ENCODE measurements at regions not wholly inside any gene's neighbourhood (a gene's known extent, or its start where the extent isn't known, plus 50 kb on each side); places are given as distances from the start of the nearest gene placed in this dataset.

DNA sequence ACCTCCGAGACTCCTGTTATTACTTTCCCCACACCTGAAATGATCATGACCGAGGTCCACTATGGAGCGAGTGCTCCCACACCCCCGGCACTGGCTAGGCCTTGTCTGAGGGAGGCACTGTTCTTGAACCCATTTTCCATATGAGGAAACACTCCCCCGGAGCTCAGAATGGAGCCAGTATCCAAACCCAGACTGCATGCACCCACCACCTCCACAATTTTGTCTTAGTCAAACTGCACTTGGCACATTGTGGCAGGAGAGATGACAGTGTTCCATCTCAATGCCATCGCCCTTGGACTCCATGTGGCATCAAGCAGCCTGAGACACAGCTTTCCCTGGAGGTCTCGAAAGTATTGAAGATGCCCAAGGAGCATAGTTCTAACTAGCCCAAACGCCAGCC is 154.1 kb downstream of the NUP210 start:
- DNase-seq = no peak
- TF ChIP-seq GATA1 (IDR thresholded peaks at IDR 0.05; ENCODE audit: low read depth, low read length) = no peak
- TF ChIP-seq POLR2A (IDR thresholded peaks at IDR 0.05; ENCODE audit: low read length) = no peak

- TF ChIP-seq GATA1 (IDR thresholded peaks at IDR 0.05; ENCODE audit: low read depth, low read length) (no peak), POLR2A (IDR thresholded peaks at IDR 0.05; ENCODE audit: low read length) (no peak)
- DNase-seq = no peak
Measured at GRCh38 chr3:13265507-13265906, 154.6 kb downstream of the NUP210 start.

DNA sequence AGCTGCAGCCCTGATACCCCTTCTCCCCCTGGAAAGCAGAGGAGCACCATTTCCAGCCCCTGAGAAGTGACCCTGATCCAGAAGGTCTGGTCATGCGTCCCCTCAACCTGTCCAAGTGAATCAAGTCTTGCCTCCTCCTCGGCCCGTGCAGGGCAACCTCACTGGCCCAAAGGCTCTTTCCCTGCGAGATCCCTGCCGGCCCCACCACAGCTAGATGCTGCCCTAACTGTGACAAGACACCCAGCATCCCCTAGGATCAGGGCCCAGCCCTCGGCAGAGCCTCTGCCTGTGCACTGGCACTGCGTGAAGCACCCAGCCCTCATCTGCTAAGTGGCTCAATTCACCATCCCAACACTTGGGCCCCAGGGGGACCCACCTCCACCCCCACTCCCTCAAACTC is 155.1 kb downstream of the NUP210 start:
- no peak for TF ChIP-seq POLR2A (IDR thresholded peaks at IDR 0.05; ENCODE audit: low read length)
- TF ChIP-seq GATA1 (IDR thresholded peaks at IDR 0.05; ENCODE audit: low read depth, low read length) = no peak
- no peak for DNase-seq

DNA sequence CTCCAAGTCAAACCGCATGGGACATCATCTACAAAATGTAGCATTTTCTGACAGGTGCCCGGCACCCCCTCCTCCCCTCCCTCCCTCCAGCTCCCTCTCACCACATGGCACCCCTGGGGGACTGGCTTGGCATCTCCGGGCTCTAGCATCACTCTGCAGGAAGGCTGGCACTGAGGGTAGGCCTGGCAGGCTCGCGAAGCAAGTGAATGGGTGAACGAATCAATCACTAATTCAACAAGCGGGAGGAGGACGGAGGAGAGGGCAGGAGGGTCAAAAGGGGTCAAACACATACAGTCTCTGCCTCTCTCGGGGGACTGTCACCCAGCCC is 155.7 kb downstream of the NUP210 start:
- no peak for TF ChIP-seq GATA1 (IDR thresholded peaks at IDR 0.05; ENCODE audit: low read depth, low read length)
- no peak for TF ChIP-seq POLR2A (IDR thresholded peaks at IDR 0.05; ENCODE audit: low read length)
- DNase-seq = no peak

GRCh38 chr3:13263770-13264467 is 156.2 kb downstream of the NUP210 start:
- TF ChIP-seq POLR2A (IDR thresholded peaks at IDR 0.05; ENCODE audit: low read length) (no peak), GATA1 (IDR thresholded peaks at IDR 0.05; ENCODE audit: low read depth, low read length) (no peak)
- DNase-seq = no peak

GRCh38 chr3:13262493-13263211 is 157.5 kb downstream of the NUP210 start:
- DNase-seq = no peak
- TF ChIP-seq GATA1 (IDR thresholded peaks at IDR 0.05; ENCODE audit: low read depth, low read length) (no peak), POLR2A (IDR thresholded peaks at IDR 0.05; ENCODE audit: low read length) (no peak)

- TF ChIP-seq GATA1 (IDR thresholded peaks at IDR 0.05; ENCODE audit: low read depth, low read length) = no peak
- DNase-seq = no peak
Measured at GRCh38 chr3:13261892-13262291, 158.2 kb downstream of the NUP210 start.

DNA sequence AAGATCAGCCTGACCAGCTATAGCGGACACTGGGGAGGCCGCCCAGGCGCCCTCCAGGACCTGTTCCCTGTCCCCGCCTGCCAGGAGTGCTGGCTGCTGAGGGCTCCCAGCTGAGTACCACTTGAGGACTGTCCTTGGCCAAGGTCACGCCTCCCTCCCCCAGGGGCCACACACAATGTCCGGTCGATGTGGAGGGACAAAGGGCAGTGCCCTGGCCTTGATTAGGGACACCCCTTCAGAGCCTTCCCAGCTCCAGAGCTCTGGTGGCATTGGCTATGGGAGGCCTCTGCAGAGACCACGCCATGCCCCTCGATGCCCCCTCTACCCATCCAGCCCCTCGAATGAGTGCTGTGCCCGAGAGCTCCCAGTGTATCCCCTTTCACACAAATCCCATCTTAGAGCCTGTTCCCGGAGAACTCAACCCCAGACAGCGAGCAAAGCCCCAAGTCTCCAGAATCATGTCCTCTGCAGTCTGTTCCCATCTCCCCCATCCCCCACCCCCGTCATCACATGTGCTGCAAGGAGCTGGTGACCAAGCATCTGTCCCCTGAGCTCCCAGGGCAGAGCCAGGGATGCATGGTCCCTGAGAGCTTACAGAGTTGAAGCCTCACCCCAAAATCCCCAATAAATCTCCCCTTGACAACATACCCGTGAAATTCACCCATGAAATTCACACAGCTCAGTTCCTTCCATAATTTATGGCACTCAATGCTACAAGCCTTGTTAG is 158.9 kb downstream of the NUP210 start:
- TF ChIP-seq POLR2A (IDR thresholded peaks at IDR 0.05; ENCODE audit: low read length) = no peak
- no peak for TF ChIP-seq GATA1 (IDR thresholded peaks at IDR 0.05; ENCODE audit: low read depth, low read length)
- no peak for DNase-seq

DNA sequence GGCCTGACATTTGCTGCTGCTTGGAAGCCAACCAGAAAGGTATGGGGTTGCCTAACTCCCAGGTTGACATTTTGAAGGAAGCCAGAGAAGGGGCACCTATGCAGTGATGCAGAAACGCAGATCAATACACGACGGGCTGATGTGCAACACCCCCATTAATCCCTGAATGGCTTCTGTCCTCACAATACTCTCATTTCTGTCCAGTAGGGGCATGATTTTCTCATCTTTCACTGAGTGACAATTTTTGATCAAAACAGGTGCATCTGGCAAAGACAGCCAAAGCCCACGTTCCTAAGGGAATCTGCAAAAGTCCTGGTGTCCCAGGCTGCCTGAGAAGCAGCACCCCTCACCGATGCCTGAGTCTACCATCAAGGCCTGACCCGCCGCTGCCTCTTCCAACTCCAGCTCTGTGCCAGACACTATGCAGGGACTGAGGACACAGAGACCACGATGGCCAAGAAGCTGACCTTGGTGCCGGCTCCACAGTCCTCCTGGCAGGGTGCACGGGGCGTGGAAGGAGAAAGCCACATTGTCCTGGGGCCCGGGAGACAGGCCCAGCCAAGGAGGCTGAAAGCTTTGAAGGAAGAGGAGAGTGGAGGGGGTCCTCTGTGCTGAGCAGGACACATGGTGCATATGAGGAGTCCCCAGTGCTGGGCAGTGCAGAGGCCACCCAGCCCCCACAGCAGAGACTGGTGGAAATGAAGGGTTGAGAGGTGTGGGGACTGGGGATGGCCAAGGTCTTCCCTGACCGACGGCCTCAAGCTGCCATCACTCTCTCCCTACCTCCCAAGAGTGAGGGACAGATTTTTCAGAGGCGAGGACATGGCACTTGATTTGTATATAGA is 159.6 kb downstream of the NUP210 start:
- DNase-seq = no peak
- no peak for TF ChIP-seq GATA1 (IDR thresholded peaks at IDR 0.05; ENCODE audit: low read depth, low read length)
- TF ChIP-seq POLR2A (IDR thresholded peaks at IDR 0.05; ENCODE audit: low read length) = no peak

- no peak for TF ChIP-seq GATA1 (IDR thresholded peaks at IDR 0.05; ENCODE audit: low read depth, low read length)
- TF ChIP-seq POLR2A (IDR thresholded peaks at IDR 0.05; ENCODE audit: low read length) = no peak
- DNase-seq = no peak
Measured at GRCh38 chr3:13259831-13260230, 160.3 kb downstream of the NUP210 start.

DNA sequence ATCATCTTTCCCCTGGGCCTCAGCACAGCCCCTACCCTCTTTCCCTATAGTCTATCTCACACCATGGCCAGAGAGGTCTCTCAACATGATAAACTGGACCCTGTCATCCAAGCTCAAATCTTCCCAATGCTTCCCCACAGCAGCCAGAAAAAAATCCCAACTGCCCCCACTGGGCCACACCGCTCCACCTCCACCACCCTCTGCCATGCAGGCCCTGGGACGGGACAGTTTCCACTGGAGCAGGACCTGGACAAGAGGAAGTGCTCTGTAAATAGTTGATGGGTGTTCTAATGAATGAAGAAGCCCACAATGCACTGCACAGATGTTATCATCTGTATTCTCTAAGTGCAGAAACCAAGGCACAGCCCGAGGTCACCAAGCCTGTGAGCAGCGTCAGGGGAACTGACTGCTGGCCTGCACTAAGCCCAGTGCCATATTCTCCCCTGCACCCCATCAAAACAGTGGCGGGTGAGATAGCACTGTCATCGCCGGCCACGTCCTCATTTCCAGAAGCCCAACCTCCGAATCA is 161.1 kb downstream of the NUP210 start:
- no peak for DNase-seq
- TF ChIP-seq GATA1 (IDR thresholded peaks at IDR 0.05; ENCODE audit: low read depth, low read length) = no peak
- no peak for TF ChIP-seq POLR2A (IDR thresholded peaks at IDR 0.05; ENCODE audit: low read length)

DNA sequence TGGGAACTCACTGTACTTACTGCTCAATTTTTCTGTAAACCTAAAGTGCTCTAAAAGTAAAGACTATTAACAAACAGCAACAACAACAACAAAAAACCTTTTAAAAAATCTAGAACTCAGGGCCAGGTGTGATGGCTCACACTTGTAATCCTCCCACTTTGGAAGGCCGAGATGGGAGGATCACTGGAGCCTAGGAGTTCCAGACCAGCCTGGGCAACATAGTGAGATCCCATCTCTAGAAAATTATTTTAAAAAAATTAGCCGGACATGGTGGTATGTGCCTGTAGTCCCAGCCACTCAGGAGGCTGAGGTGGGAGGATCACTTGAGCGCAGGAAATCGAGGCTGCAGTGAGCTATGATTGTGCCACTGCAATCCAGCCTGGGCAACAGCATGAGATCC is 161.8 kb downstream of the NUP210 start:
- TF ChIP-seq GATA1 (IDR thresholded peaks at IDR 0.05; ENCODE audit: low read depth, low read length) (no peak), POLR2A (IDR thresholded peaks at IDR 0.05; ENCODE audit: low read length) (no peak)

DNA sequence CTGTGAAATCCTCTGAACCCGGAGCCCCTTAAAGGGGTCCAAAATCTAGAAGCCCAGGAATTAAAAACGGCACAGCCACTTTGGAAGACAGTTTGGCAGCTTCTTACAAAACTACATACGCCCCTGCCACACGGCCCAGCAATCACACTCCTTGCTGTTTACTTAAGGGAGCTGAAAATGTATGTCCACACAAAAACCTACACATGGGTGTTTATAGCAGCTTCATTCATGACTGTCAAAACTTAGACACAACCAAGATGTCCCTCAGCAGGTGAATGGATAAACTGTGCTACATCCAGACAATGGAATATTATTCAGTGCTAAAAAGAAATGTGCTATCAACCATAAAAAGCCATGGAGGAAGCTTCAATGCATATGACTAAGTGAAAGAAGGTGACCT is 162.5 kb downstream of the NUP210 start:
- DNase-seq = no peak
- TF ChIP-seq GATA1 (IDR thresholded peaks at IDR 0.05; ENCODE audit: low read depth, low read length) (no peak), POLR2A (IDR thresholded peaks at IDR 0.05; ENCODE audit: low read length) (no peak)

More for the DNA sequence above, 161.8 kb downstream of the NUP210 start:
- DNase-seq = no peak

GRCh38 chr3:13256845-13257244 is 163.3 kb downstream of the NUP210 start:
- TF ChIP-seq GATA1 (IDR thresholded peaks at IDR 0.05; ENCODE audit: low read depth, low read length) (no peak), POLR2A (IDR thresholded peaks at IDR 0.05; ENCODE audit: low read length) (no peak)
- no peak for DNase-seq
